GM18951 (cell line): ENCODE measurements at regions not wholly inside any gene's neighbourhood (a gene's known extent, or its start where the extent isn't known, plus 50 kb on each side); places are given as distances from the start of the nearest gene placed in this dataset.
"Not testable (repeated sequence)": the region's sequence is repeated elsewhere in the genome, so short reads cannot be mapped to it uniquely, and the experiment has no call there.

Experiments
- POLR2A ChIP-seq: IDR thresholded peaks from 4 replicates; pipeline ENCODE4 v1.6.1; 2011; ENCODE audit warnings: mild to moderate bottlenecking; ENCODE audit not compliant: insufficient read length, insufficient read depth; ENCODE audit errors: extremely low read depth
- in situ Hi-C: fragments of 300-500 bp; cut with MboI; formaldehyde crosslinking; loops from one replicate; pipeline ENCODE4 v1.12.0; 2022; ENCODE audit warnings: low sequenced_read_pairs, mixed read lengths, inconsistent platforms; ENCODE audit not compliant: unreplicated experiment

- in situ Hi-C loops = no loop called here
- no peak for TF ChIP-seq POLR2A
These were observed 323.3 kb upstream of the DUSP10 start for GRCh38 chr1:222065234-222065633.

GRCh38 chr1:222064388-222065211 lies 322.7 kb upstream of the DUSP10 start:
- TF ChIP-seq POLR2A = no peak

GRCh38 chr1:222062640-222063039 lies 320.8 kb upstream of the DUSP10 start:
- in situ Hi-C loops = no loop called here
- no peak for TF ChIP-seq POLR2A

More at GRCh38 chr1:222064388-222065211, 322.7 kb upstream of the DUSP10 start:
- in situ Hi-C loops = no loop called here

GRCh38 chr1:222061711-222062359 lies 319.9 kb upstream of the DUSP10 start:
- in situ Hi-C loops = no loop called here
- no peak for TF ChIP-seq POLR2A

GRCh38 chr1:222060210-222060916 lies 318.5 kb upstream of the DUSP10 start:
- in situ Hi-C loops = no loop called here
- TF ChIP-seq POLR2A = no peak

- in situ Hi-C loops = no loop called here
- no peak for TF ChIP-seq POLR2A
These were observed 316.4 kb upstream of the DUSP10 start for GRCh38 chr1:222058249-222058648.

- in situ Hi-C loops = no loop called here
- TF ChIP-seq POLR2A = no peak
These were observed 315.3 kb upstream of the DUSP10 start for GRCh38 chr1:222057162-222057561.

- TF ChIP-seq POLR2A = no peak
- in situ Hi-C loops = no loop called here
These were observed 312.5 kb upstream of the DUSP10 start for GRCh38 chr1:222054416-222054815.

GRCh38 chr1:222053790-222054294 lies 312.0 kb upstream of the DUSP10 start:
- no peak for TF ChIP-seq POLR2A
- in situ Hi-C loops = no loop called here

GRCh38 chr1:222051311-222051710 lies 309.4 kb upstream of the DUSP10 start:
- in situ Hi-C loops = not testable (repeated sequence)

GRCh38 chr1:222049661-222050060 lies 307.8 kb upstream of the DUSP10 start:
- in situ Hi-C loops = not testable (repeated sequence)

GRCh38 chr1:222049176-222049575 lies 307.3 kb upstream of the DUSP10 start:
- no peak for TF ChIP-seq POLR2A
- in situ Hi-C loops = no loop called here

GRCh38 chr1:222048094-222048595 lies 306.3 kb upstream of the DUSP10 start:
- in situ Hi-C loops = no loop called here
- TF ChIP-seq POLR2A = no peak

GRCh38 chr1:222047366-222047765 lies 305.5 kb upstream of the DUSP10 start:
- in situ Hi-C loops = no loop called here
- no peak for TF ChIP-seq POLR2A
